Osteoblast (primary cell): ENCODE measurements at regions not wholly inside any gene's neighbourhood (a gene's known extent, or its start where the extent isn't known, plus 50 kb on each side); places are given as distances from the start of the nearest gene placed in this dataset.

Experiments
- DNase-seq: peaks from one replicate; pipeline ENCODE4 v3.0.0; 2011; ENCODE audit warnings: low spot score, mixed read lengths; ENCODE audit not compliant: insufficient read length; ENCODE audit errors: missing footprints
- H2AFZ ChIP-seq: 2 replicates; pipeline ENCODE4 v1.6.0; 2011; ENCODE audit warnings: mild to moderate bottlenecking, low read length
- H3K27ac ChIP-seq: 2 replicates; pipeline ENCODE4 v1.5.1; 2011; ENCODE audit warnings: mild to moderate bottlenecking, low read depth, low read length, moderate library complexity
- H3K27me3 ChIP-seq: 2 replicates; pipeline ENCODE4 v1.6.0; 2012; ENCODE audit warnings: mild to moderate bottlenecking, control low read depth, inconsistent platforms, low read length, moderate library complexity; ENCODE audit not compliant: insufficient read depth
- H3K36me3 ChIP-seq: 2 replicates; pipeline ENCODE4 v1.5.1; 2011; ENCODE audit warnings: mild to moderate bottlenecking, low read length, control low read depth, moderate library complexity; ENCODE audit not compliant: insufficient read depth
- H3K4me1 ChIP-seq: 2 replicates; pipeline ENCODE4 v1.5.1; 2011; ENCODE audit warnings: mild to moderate bottlenecking, low read length, control low read depth, moderate library complexity; ENCODE audit not compliant: insufficient read depth
- H3K4me2 ChIP-seq: 2 replicates; pipeline ENCODE4 v1.6.0; 2011; ENCODE audit warnings: mild to moderate bottlenecking, low read length; ENCODE audit not compliant: insufficient read depth
- H3K4me3 ChIP-seq: fragments of 200-600 bp; sonication (generic); 3 replicates; pipeline ENCODE4 v1.5.1; 2012; ENCODE audit warnings: mild to moderate bottlenecking, low read length, inconsistent platforms; ENCODE audit not compliant: insufficient read depth
- H3K79me2 ChIP-seq: 2 replicates; pipeline ENCODE4 v1.6.0; 2012; ENCODE audit warnings: mild to moderate bottlenecking, low read length, control low read depth, inconsistent platforms; ENCODE audit not compliant: insufficient read depth
- H3K9me3 ChIP-seq: 2 replicates; pipeline ENCODE4 v1.5.1; 2011; ENCODE audit warnings: low read depth, low read length, control low read depth
- H4K20me1 ChIP-seq: 2 replicates; pipeline ENCODE4 v1.6.0; 2012; ENCODE audit warnings: mild to moderate bottlenecking, low read length, control low read depth; ENCODE audit not compliant: insufficient read depth
- TF ChIP-seq, protein P1 (sequence below): IDR thresholded peaks from 2 replicates; pipeline ENCODE4 v1.5.1; 2011; ENCODE audit warnings: mild to moderate bottlenecking, low read depth, low read length, moderate library complexity; ENCODE audit errors: extremely low read depth

GRCh38 chr4:42712854-42713253, 55.9 kb upstream of the ATP8A1 start:
- no peaks in the 10 kb centered on the region for H3K27me3 ChIP-seq
- no peaks in the 10 kb centered on the region for H3K4me1 ChIP-seq
- H3K27ac ChIP-seq, result no peak overlapping the region
- H3K4me2 ChIP-seq, result no peak overlapping the region
- TF ChIP-seq, protein P1, sequence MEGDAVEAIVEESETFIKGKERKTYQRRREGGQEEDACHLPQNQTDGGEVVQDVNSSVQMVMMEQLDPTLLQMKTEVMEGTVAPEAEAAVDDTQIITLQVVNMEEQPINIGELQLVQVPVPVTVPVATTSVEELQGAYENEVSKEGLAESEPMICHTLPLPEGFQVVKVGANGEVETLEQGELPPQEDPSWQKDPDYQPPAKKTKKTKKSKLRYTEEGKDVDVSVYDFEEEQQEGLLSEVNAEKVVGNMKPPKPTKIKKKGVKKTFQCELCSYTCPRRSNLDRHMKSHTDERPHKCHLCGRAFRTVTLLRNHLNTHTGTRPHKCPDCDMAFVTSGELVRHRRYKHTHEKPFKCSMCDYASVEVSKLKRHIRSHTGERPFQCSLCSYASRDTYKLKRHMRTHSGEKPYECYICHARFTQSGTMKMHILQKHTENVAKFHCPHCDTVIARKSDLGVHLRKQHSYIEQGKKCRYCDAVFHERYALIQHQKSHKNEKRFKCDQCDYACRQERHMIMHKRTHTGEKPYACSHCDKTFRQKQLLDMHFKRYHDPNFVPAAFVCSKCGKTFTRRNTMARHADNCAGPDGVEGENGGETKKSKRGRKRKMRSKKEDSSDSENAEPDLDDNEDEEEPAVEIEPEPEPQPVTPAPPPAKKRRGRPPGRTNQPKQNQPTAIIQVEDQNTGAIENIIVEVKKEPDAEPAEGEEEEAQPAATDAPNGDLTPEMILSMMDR, result no peak
- no peaks in the 10 kb centered on the region for H3K79me2 ChIP-seq
- no peak overlapping the region for H3K4me3 ChIP-seq
- H4K20me1 ChIP-seq, result no peaks in the 10 kb centered on the region
- no peak for DNase-seq
- H2AFZ ChIP-seq, result no peak overlapping the region
- no peaks in the 10 kb centered on the region for H3K9me3 ChIP-seq
- no peaks in the 10 kb centered on the region for H3K36me3 ChIP-seq

DNA sequence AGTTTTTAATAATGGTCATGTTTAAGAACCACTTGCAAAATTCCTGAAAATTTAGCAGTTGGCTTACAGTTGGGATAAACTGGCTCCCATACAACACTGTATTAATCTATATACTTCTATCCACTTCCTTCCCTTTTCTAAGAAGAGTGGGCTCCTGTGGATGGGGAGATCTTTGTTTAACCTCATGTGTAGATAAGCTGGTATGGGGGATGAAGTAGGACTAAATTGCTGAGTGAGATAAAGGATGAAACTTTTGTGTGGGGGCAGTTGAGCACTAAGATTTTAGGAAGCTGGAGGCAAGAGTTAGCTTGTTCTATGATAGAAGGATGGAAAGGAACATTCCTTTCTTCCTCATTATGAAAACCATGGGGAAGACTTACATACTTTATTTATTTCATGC, 54.6 kb upstream of the ATP8A1 start:
- no peaks in the 10 kb centered on the region for H3K79me2 ChIP-seq
- no peaks in the 10 kb centered on the region for H3K9me3 ChIP-seq
- no peak overlapping the region for H3K4me2 ChIP-seq
- no peak overlapping the region for H3K4me3 ChIP-seq
- no peak overlapping the region for H2AFZ ChIP-seq
- no peak for DNase-seq
- H4K20me1 ChIP-seq, result no peaks in the 10 kb centered on the region
- H3K27me3 ChIP-seq, result no peaks in the 10 kb centered on the region
- H3K36me3 ChIP-seq, result no peaks in the 10 kb centered on the region
- TF ChIP-seq, protein P1, result no peak
- no peaks in the 10 kb centered on the region for H3K4me1 ChIP-seq
- no peak overlapping the region for H3K27ac ChIP-seq

DNA sequence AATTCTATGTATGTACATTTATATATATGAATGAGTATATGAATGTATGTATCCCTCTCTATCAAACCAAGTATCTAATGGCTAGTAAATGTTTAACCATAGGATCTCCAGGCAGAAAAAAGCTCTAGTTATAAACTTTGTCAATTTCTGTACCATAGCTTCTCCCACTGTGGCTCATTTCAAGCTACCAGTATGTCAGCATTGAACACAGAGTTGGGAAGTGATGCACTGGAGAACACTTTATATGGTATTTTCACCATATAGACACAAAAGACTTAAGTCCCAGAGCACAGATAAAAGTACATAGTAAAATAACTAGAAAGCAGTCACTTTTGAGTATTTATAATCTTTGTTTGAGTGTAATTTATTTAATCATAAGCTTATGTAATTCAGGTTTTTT, 53.9 kb upstream of the ATP8A1 start:
- Histone ChIP-seq H3K4me2 (no peak overlapping the region), H3K36me3 (no peaks in the 10 kb centered on the region), H3K79me2 (no peaks in the 10 kb centered on the region), H4K20me1 (no peaks in the 10 kb centered on the region), H3K27me3 (no peaks in the 10 kb centered on the region), H3K9me3 (no peaks in the 10 kb centered on the region), H3K4me1 (no peaks in the 10 kb centered on the region), H3K27ac (no peak overlapping the region), H2AFZ (no peak overlapping the region), H3K4me3 (no peak overlapping the region)
- DNase-seq, result no peak
- TF ChIP-seq, protein P1, result no peak

GRCh38 chr4:42710329-42710728, 53.4 kb upstream of the ATP8A1 start:
- Histone ChIP-seq H2AFZ (no peak overlapping the region), H3K79me2 (no peaks in the 10 kb centered on the region), H3K4me3 (no peak overlapping the region), H3K27me3 (no peaks in the 10 kb centered on the region), H3K27ac (no peak overlapping the region), H3K4me2 (no peak overlapping the region), H3K36me3 (no peaks in the 10 kb centered on the region), H4K20me1 (no peaks in the 10 kb centered on the region), H3K9me3 (no peaks in the 10 kb centered on the region), H3K4me1 (no peaks in the 10 kb centered on the region)
- TF ChIP-seq, protein P1, result no peak
- no peak for DNase-seq
